ENCODE measurements at regions not wholly inside any gene's neighbourhood (a gene's known extent, or its start where the extent isn't known, plus 50 kb on each side); places are given as distances from the start of the nearest gene placed in this dataset.
"Not testable (repeated sequence)": the region's sequence is repeated elsewhere in the genome, so short reads cannot be mapped to it uniquely, and the experiment has no call there.

DNA sequence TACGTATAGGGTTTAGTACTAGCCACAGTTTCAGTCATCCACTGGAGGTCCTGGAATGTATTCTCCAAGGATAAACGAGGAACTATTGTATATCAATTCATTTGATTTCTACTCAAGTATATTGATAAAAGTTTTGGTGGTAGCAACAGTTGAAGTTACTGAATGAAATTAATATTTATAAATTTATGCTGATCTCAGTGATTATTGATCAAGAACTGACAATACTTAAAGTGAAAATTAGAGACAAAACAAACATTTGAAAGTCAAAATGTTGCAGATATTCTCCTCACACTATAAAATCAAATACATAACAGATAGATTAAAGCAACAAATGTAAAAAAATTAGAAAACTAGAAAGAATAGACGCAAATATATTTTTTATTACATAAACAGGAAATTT lies 150.9 kb upstream of the SLC35G4 start:
- H3K27ac Mint-ChIP-seq, result no peak overlapping the region
- no peaks in the 10 kb centered on the region for H3K36me3 ChIP-seq (ENCODE audit: insufficient read depth, low read length)
- H3K36me3 Mint-ChIP-seq, result no peaks in the 10 kb centered on the region
- no peaks in the 10 kb centered on the region for H3K27me3 ChIP-seq (ENCODE audit: insufficient read depth, low read length)
- H3K4me3 ChIP-seq (ENCODE audit: low read length in 2 of 2), result no peak overlapping the region
- H3K27me3 Mint-ChIP-seq, result no peaks in the 10 kb centered on the region
- ChIA-PET CTCF (ENCODE audit: partially characterized antibody) (no interaction called here), POLR2A (ENCODE audit: partially characterized antibody) (no interaction called here)
- no peak for DNase-seq
- H3K9me3 Mint-ChIP-seq, result peaks cover 0 to 4% (median 0%) of the 10 kb centered on the region in 8 donors
- H3K4me3 Mint-ChIP-seq, result no peak overlapping the region
- H3K4me1 ChIP-seq (ENCODE audit: insufficient read depth, low read length), result no peaks in the 10 kb centered on the region
- H3K9me3 ChIP-seq (ENCODE audit: control insufficient read depth in 1 of 2, low read length in 2 of 2), result no peaks in the 10 kb centered on the region
- H3K27ac ChIP-seq (ENCODE audit: low read depth, low read length), result no peak overlapping the region
- no peaks in the 10 kb centered on the region for H3K4me1 Mint-ChIP-seq
- intact Hi-C loops (cut with micrococcal nuclease), result no loop called here

DNA sequence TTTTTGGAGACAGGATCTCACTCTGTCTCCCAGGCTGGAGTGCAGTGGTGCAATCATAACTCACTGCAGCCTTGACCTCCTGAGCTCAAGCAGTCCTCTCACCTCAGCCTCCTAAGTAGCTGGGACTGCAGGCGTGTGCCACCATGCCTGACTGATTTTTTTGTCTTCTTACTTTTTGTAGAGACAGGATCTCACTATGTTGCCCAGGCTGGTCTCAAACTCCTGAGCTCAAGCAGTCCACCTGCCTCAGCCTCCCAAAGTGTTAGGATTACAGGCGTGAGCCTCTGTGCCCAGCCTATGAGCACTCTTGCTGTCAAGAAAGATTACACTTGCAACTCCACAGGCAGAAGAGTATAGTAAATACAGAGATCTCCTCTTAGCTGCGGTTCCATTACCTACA lies 151.5 kb upstream of the SLC35G4 start:
- H3K27me3 Mint-ChIP-seq; intact Hi-C loops (cut with micrococcal nuclease); H3K4me3 Mint-ChIP-seq; H3K4me1 Mint-ChIP-seq; CTCF ChIA-PET (ENCODE audit: partially characterized antibody); H3K9me3 ChIP-seq (ENCODE audit: control insufficient read depth in 1 of 2, low read length in 2 of 2); H3K36me3 Mint-ChIP-seq; H3K27ac ChIP-seq (ENCODE audit: low read depth, low read length); POLR2A ChIA-PET (ENCODE audit: partially characterized antibody); H3K27me3 ChIP-seq (ENCODE audit: insufficient read depth, low read length); H3K36me3 ChIP-seq (ENCODE audit: insufficient read depth, low read length); H3K4me1 ChIP-seq (ENCODE audit: insufficient read depth, low read length); H3K4me3 ChIP-seq (ENCODE audit: low read length in 2 of 2); H3K27ac Mint-ChIP-seq; H3K9me3 Mint-ChIP-seq; DNase-seq: not testable (repeated sequence)

DNA sequence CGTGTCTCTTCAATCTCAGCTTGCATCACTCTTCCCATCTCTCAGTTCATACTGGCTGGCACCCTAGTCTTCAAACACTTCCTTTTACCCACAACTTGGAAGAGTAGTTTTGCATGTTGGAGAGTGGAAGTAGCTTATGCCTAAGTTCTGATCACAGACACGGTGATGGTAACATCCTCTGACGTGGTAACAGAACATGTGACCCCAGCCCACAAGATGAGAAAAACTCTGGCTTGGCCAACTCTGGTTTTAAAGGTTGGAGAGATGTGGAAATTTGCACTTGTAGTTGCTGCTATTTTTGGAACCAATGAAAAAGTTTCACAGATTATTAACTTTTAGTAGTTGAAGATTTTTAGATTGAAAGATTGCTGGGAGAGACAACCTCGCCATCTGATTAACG lies 155.4 kb upstream of the SLC35G4 start:
- no peak overlapping the region for H3K4me3 ChIP-seq (ENCODE audit: low read length in 2 of 2)
- Mint-ChIP-seq H3K9me3 (peaks cover 0 to 13% (median 0%) of the 10 kb centered on the region in 8 donors), H3K4me3 (no peak overlapping the region), H3K27me3 (peaks cover 0 to 2% of the 10 kb centered on the region in 2 donors), H3K4me1 (no peaks in the 10 kb centered on the region), H3K27ac (no peak overlapping the region), H3K36me3 (no peaks in the 10 kb centered on the region)
- no peaks in the 10 kb centered on the region for H3K9me3 ChIP-seq (ENCODE audit: control insufficient read depth in 1 of 2, low read length in 2 of 2)
- CTCF ChIA-PET (ENCODE audit: partially characterized antibody), result no interaction called here
- no peaks in the 10 kb centered on the region for H3K27me3 ChIP-seq (ENCODE audit: insufficient read depth, low read length)
- H3K4me1 ChIP-seq (ENCODE audit: insufficient read depth, low read length), result no peaks in the 10 kb centered on the region
- intact Hi-C loops (cut with micrococcal nuclease), result no loop called here
- H3K27ac ChIP-seq (ENCODE audit: low read depth, low read length), result no peak overlapping the region
- H3K36me3 ChIP-seq (ENCODE audit: insufficient read depth, low read length), result no peaks in the 10 kb centered on the region
- POLR2A ChIA-PET (ENCODE audit: partially characterized antibody), result no interaction called here
- no peak for DNase-seq

DNA sequence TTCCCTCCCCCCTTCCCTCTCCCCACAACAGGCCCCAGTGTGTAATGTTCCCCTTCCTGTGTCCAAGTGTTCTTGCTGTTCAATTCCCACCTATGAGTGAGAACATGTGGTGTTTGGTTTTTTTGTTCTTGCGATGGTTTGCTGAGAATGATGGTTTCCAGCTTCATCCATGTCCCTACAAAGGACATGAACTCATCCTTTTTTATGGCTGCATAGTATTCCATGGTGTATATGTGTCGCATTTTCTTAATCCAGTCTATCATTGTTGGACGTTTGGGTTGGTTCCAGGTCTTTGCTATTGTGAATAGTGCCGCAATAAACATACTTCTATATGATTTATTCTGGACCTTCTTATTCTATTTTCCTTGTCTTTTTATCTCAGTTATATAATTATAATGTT lies 165.2 kb upstream of the SLC35G4 start:
- H3K9me3 ChIP-seq (ENCODE audit: control insufficient read depth in 1 of 2, low read length in 2 of 2); DNase-seq; H3K27me3 ChIP-seq (ENCODE audit: insufficient read depth, low read length); H3K27ac ChIP-seq (ENCODE audit: low read depth, low read length); H3K4me3 Mint-ChIP-seq; H3K36me3 ChIP-seq (ENCODE audit: insufficient read depth, low read length); H3K4me1 Mint-ChIP-seq; intact Hi-C loops (cut with micrococcal nuclease); POLR2A ChIA-PET (ENCODE audit: partially characterized antibody); CTCF ChIA-PET (ENCODE audit: partially characterized antibody); H3K4me3 ChIP-seq (ENCODE audit: low read length in 2 of 2); H3K36me3 Mint-ChIP-seq; H3K27me3 Mint-ChIP-seq; H3K4me1 ChIP-seq (ENCODE audit: insufficient read depth, low read length): not testable (repeated sequence)
- Mint-ChIP-seq H3K9me3 (peaks cover 0 to 22% (median 4%) of the 10 kb centered on the region in 8 donors), H3K27ac (peak overlapping the region in 1 of 7 donors; percentile 49)

DNA sequence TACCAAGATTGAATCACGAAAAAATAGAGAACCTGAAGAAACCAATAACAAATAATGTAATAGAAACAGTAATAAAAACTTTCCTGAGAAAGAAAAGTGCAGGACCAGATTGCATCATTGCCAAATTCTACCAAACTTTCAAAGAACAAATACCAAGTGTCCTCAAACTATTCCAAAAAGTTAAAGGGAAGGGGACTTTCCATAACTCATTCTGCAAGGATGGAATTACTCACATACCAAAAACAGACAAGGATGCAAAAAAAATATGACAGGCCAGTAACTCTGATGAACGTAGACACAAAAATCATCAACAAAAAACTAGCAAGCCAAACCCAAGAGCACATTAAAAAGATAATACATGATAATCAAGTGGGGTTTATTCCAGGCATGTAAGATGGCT lies 172.3 kb upstream of the SLC35G4 start:
- peaks cover 0 to 2% (median 0%) of the 10 kb centered on the region in 8 donors for H3K9me3 Mint-ChIP-seq
- no peak for DNase-seq
- POLR2A ChIA-PET (ENCODE audit: partially characterized antibody), result no interaction called here
- no peaks in the 10 kb centered on the region for H3K4me1 Mint-ChIP-seq
- H3K36me3 ChIP-seq (ENCODE audit: insufficient read depth, low read length), result no peaks in the 10 kb centered on the region
- H3K4me1 ChIP-seq (ENCODE audit: insufficient read depth, low read length), result no peaks in the 10 kb centered on the region
- no peak overlapping the region for H3K4me3 ChIP-seq (ENCODE audit: low read length in 2 of 2)
- intact Hi-C loops (cut with micrococcal nuclease), result no loop called here
- no peak overlapping the region for H3K4me3 Mint-ChIP-seq
- H3K36me3 Mint-ChIP-seq, result no peaks in the 10 kb centered on the region
- peaks cover 0 to 2% of the 10 kb centered on the region in 2 donors for H3K27me3 Mint-ChIP-seq
- H3K27ac Mint-ChIP-seq, result no peak overlapping the region
- no peaks in the 10 kb centered on the region for H3K9me3 ChIP-seq (ENCODE audit: control insufficient read depth in 1 of 2, low read length in 2 of 2)
- CTCF ChIA-PET (ENCODE audit: partially characterized antibody), result no interaction called here
- no peaks in the 10 kb centered on the region for H3K27me3 ChIP-seq (ENCODE audit: insufficient read depth, low read length)
- H3K27ac ChIP-seq (ENCODE audit: low read depth, low read length), result no peak overlapping the region

DNA sequence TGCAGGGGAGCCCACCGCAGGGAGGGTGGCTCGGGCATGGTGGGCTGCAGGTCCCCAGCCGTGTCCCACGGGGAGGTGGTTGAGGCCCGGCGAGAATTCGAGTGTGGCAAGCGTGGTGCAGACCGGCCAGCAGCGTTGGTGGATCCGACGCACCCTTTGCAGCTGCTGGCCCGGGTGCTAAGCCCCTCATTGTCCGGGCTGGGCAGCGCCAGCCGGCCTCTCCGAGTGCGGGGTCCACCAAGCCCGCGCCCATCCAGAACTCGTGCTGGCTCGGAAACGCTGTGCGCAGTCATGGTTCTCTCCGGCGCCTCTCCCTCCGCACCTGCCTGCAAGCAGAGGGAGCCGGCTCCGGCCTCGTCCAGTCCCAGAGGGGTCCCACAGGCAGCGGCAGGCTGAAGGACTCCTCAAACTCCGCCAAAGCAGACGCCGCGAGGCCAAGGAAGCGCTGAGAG lies 177.0 kb upstream of the SLC35G4 start:
- Histone ChIP-seq H3K27me3 (ENCODE audit: insufficient read depth, low read length) (no peaks in the 10 kb centered on the region), H3K27ac (ENCODE audit: low read depth, low read length) (no peak overlapping the region), H3K36me3 (ENCODE audit: insufficient read depth, low read length) (no peaks in the 10 kb centered on the region), H3K4me1 (ENCODE audit: insufficient read depth, low read length) (no peaks in the 10 kb centered on the region), H3K9me3 (ENCODE audit: control insufficient read depth in 1 of 2, low read length in 2 of 2) (no peaks in the 10 kb centered on the region), H3K4me3 (ENCODE audit: low read length in 2 of 2) (no peak overlapping the region)
- DNase-seq, result no peak
- Mint-ChIP-seq H3K9me3 (peaks cover 0 to 5% (median under 1%) of the 10 kb centered on the region in 8 donors), H3K4me3 (no peak overlapping the region), H3K27ac (no peak overlapping the region), H3K4me1 (no peaks in the 10 kb centered on the region), H3K36me3 (no peaks in the 10 kb centered on the region), H3K27me3 (peaks cover 1 to 6% of the 10 kb centered on the region in 2 donors)
- intact Hi-C loops (cut with micrococcal nuclease), result no loop called here
- POLR2A ChIA-PET (ENCODE audit: partially characterized antibody), result no interaction called here
- CTCF ChIA-PET (ENCODE audit: partially characterized antibody), result no interaction called here

DNA sequence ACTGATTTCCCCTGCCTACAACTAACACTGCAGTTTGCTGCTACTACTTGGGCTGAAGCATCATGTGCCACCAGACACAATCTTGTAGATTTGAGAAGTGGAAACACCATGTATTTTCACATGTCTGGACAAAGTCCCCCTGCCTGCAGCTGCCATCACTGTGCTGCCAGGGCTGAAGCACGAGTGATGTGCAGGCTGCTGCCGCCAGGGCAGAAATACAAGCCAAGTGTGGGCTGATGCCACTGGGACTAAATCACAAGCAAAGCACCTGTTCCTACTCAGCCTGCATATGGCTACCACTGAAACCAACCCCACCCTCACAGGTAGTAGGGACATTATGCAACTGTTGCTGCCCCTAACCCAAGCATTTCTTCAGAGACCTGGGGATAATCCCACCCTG lies 179.5 kb upstream of the SLC35G4 start:
- H3K4me1 ChIP-seq (ENCODE audit: insufficient read depth, low read length), result no peaks in the 10 kb centered on the region
- H3K36me3 ChIP-seq (ENCODE audit: insufficient read depth, low read length), result no peaks in the 10 kb centered on the region
- peaks cover 0 to 5% (median 1%) of the 10 kb centered on the region in 8 donors for H3K9me3 Mint-ChIP-seq
- intact Hi-C loops (cut with micrococcal nuclease), result no loop called here
- H3K27me3 Mint-ChIP-seq, result peaks cover 1 to 6% of the 10 kb centered on the region in 2 donors
- no peak overlapping the region for H3K4me3 ChIP-seq (ENCODE audit: low read length in 2 of 2)
- ChIA-PET POLR2A (ENCODE audit: partially characterized antibody) (no interaction called here), CTCF (ENCODE audit: partially characterized antibody) (no interaction called here)
- no peak overlapping the region for H3K27ac ChIP-seq (ENCODE audit: low read depth, low read length)
- H3K9me3 ChIP-seq (ENCODE audit: control insufficient read depth in 1 of 2, low read length in 2 of 2), result no peaks in the 10 kb centered on the region
- H3K4me1 Mint-ChIP-seq, result no peaks in the 10 kb centered on the region
- no peak overlapping the region for H3K4me3 Mint-ChIP-seq
- no peak overlapping the region for H3K27ac Mint-ChIP-seq
- no peaks in the 10 kb centered on the region for H3K36me3 Mint-ChIP-seq
- DNase-seq, result no peak
- no peaks in the 10 kb centered on the region for H3K27me3 ChIP-seq (ENCODE audit: insufficient read depth, low read length)

DNA sequence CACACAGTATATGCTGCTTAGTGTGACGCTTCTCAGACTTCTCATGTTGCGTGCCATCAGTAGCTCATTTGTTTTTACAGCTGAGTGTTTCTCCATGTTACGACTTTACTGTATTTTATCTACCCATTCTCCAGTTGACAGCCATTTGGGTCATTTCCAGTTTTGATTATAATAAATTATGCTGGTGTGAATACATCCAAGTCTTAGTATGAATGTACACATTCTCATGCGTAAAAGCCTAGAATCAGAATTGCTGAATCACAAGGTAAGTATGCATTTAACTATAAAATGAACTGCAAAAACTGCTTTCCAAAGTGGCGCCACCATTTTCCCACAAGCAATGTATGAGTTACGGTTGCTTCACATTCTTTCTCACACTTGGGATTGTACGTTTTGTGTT lies 184.2 kb upstream of the SLC35G4 start:
- Mint-ChIP-seq H3K4me3 (peak overlapping the region in 1 of 8 donors; percentile 42), H3K27ac (no peak overlapping the region), H3K27me3 (peaks cover 0 to 1% of the 10 kb centered on the region in 2 donors), H3K9me3 (peaks cover 0 to 2% (median 0%) of the 10 kb centered on the region in 8 donors), H3K4me1 (no peaks in the 10 kb centered on the region), H3K36me3 (no peaks in the 10 kb centered on the region)
- H3K27ac ChIP-seq (ENCODE audit: low read depth, low read length), result no peak overlapping the region
- intact Hi-C loops (cut with micrococcal nuclease), result no loop called here
- H3K9me3 ChIP-seq (ENCODE audit: control insufficient read depth in 1 of 2, low read length in 2 of 2), result no peaks in the 10 kb centered on the region
- no peak overlapping the region for H3K4me3 ChIP-seq (ENCODE audit: low read length in 2 of 2)
- ChIA-PET CTCF (ENCODE audit: partially characterized antibody) (no interaction called here), POLR2A (ENCODE audit: partially characterized antibody) (no interaction called here)
- no peaks in the 10 kb centered on the region for H3K4me1 ChIP-seq (ENCODE audit: insufficient read depth, low read length)
- no peaks in the 10 kb centered on the region for H3K27me3 ChIP-seq (ENCODE audit: insufficient read depth, low read length)
- no peak for DNase-seq
- no peaks in the 10 kb centered on the region for H3K36me3 ChIP-seq (ENCODE audit: insufficient read depth, low read length)

Measured in CD4-positive, alpha-beta memory T cell (primary cell).